GM12878 (cell line): ENCODE measurements at regions not wholly inside any gene's neighbourhood (a gene's known extent, or its start where the extent isn't known, plus 50 kb on each side); places are given as distances from the start of the nearest gene placed in this dataset.
A peak's percentile ranks its signal among the peaks of the same experiment; 100 is the strongest.

Source experiments
- ATAC-seq: fragments of 200-7000 bp; cut with Tn5 transposase; 3 replicates; pipeline ENCODE4 v1.9.1; 2020; ENCODE audit warnings: mild to moderate bottlenecking, moderate library complexity
- BruUV-seq: library from RNA; stranded (reverse); fragments of 400-500 nt; replicated peaks from 2 replicates; lab custom pipeline; 2021; lab: Mats Ljungman, UMichigan
- CTCF ChIA-PET: fragments of 300-600 bp; sonication (Branson Sonifier 250); formaldehyde crosslinking; extraction: SDS; loops from one replicate; lab custom pipeline; 2021; ENCODE audit warnings: inconsistent platforms; lab: Yijun Ruan, JAX
- POLR2A ChIA-PET: fragments of 350-600 bp; formaldehyde crosslinking; extraction: SDS; loops from one replicate; lab custom pipeline; 2021; ENCODE audit warnings: inconsistent platforms; lab: Charles Lee
- RAD21 ChIA-PET: fragments of 300-600 bp; sonication (Branson Sonifier 250); formaldehyde crosslinking; loops from one replicate; lab custom pipeline; 2023; ENCODE audit warnings: antibody characterized with exemption; ENCODE audit not compliant: unreplicated experiment; lab: Charles Lee
- SMC1A ChIA-PET: fragments of 300-600 bp; sonication (Branson Sonifier 250); formaldehyde crosslinking; loops from one replicate; lab custom pipeline; 2023; ENCODE audit not compliant: unreplicated experiment, uncharacterized antibody; lab: Charles Lee
- DNase-seq: peaks from one replicate; pipeline ENCODE4 v3.0.0-alpha.2; 2011; ENCODE audit warnings: low read depth, low spot score
- FAIRE-seq: peaks from 3 replicates; lab custom pipeline; 2011; peaks lifted over from hg19 to GRCh38; lab: Jason Lieb, UNC
- H2AFZ ChIP-seq: 2 replicates; pipeline ENCODE4 v1.6.0; 2011; ENCODE audit warnings: low read depth, low read length, control low read depth; ENCODE audit not compliant: control insufficient read depth
- H3K27ac ChIP-seq: 2 replicates; pipeline ENCODE4 v1.5.1; 2011; ENCODE audit warnings: control low read depth; ENCODE audit not compliant: control insufficient read depth, insufficient read depth
- H3K27me3 ChIP-seq, 2 experiments: replicated peaks in 1 of 2; 2 replicates each; pipeline versions ENCODE4 v1.6.0 to v1.6.1; 2011; ENCODE audit warnings: low read length in 1 of 2; ENCODE audit not compliant: control insufficient read depth in 2 of 2, insufficient read depth in 2 of 2
- H3K36me3 ChIP-seq, 2 experiments: 2 replicates each; pipeline ENCODE4 v1.5.1; 2011; ENCODE audit warnings: low read length in 1 of 2; ENCODE audit not compliant: control insufficient read depth in 2 of 2, insufficient read depth in 2 of 2
- H3K4me1 ChIP-seq: 2 replicates; pipeline ENCODE4 v1.6.1; 2011; ENCODE audit warnings: mild to moderate bottlenecking, low read length, moderate library complexity, mixed read lengths; ENCODE audit not compliant: control insufficient read depth, insufficient read depth
- H3K4me2 ChIP-seq: 2 replicates; pipeline ENCODE4 v1.6.0; 2011; ENCODE audit warnings: control low read depth; ENCODE audit not compliant: control insufficient read depth, insufficient read depth
- H3K4me3 ChIP-seq: fragments of 200-600 bp; sonication (generic); 2 replicates; pipeline ENCODE4 v1.5.1; 2016
- H3K79me2 ChIP-seq: 2 replicates; pipeline ENCODE4 v1.6.0; 2011; ENCODE audit warnings: low read length; ENCODE audit not compliant: control insufficient read depth, insufficient read depth
- H3K9ac ChIP-seq: 2 replicates; pipeline ENCODE4 v1.8.0; 2011; ENCODE audit warnings: low read length, control low read depth, mixed read lengths; ENCODE audit not compliant: control insufficient read depth, insufficient read depth
- H3K9me3 ChIP-seq: replicated peaks from 3 replicates; pipeline ENCODE4 v1.5.1; 2011; ENCODE audit warnings: mild to moderate bottlenecking, low read length; ENCODE audit not compliant: control insufficient read depth, insufficient read depth
- H4K20me1 ChIP-seq: 2 replicates; pipeline ENCODE4 v1.6.0; 2011; ENCODE audit not compliant: control insufficient read depth, insufficient read depth
- ASH2L ChIP-seq: fragments of 300-600, 200-600 bp; sonication (generic); IDR thresholded peaks from 2 replicates; pipeline ENCODE4 v1.6.1; 2017; ENCODE audit warnings: low read depth, mild to moderate bottlenecking, borderline replicate concordance
- BACH1 ChIP-seq: fragments of 450-650 bp; IDR thresholded peaks from 2 replicates; pipeline ENCODE4 v1.6.1; 2017; ENCODE audit warnings: mild to moderate bottlenecking, borderline replicate concordance
- BHLHE40 ChIP-seq, 2 experiments: fragments of 450-650 bp in 1 of 2; IDR thresholded peaks; 2 replicates each; pipeline ENCODE4 v1.6.1; 2011 to 2017; ENCODE audit warnings: low read depth in 2 of 2, borderline replicate concordance in 1 of 2, improper control_type of control experiment in 1 of 2, low read length in 1 of 2, mild to moderate bottlenecking in 1 of 2
- E2F4 ChIP-seq: IDR thresholded peaks from 2 replicates; pipeline ENCODE4 v1.6.1; 2012; ENCODE audit warnings: low read depth, low read length, improper control_type of control experiment
- EGR1 ChIP-seq, 2 experiments: IDR thresholded peaks; 1 replicate in 1 of 2; 2 replicates in 1 of 2; pipeline ENCODE4 v1.6.1; 2011 to 2012; ENCODE audit warnings: low read depth in 2 of 2, low read length in 2 of 2, borderline replicate concordance in 1 of 2, mild to moderate bottlenecking in 1 of 2, moderate library complexity in 1 of 2
- IKZF1 ChIP-seq: fragments of 450-650 bp; conservative IDR thresholded peaks from 2 replicates; pipeline ENCODE4 v1.6.1; 2017; ENCODE audit warnings: antibody characterized with exemption, mild to moderate bottlenecking
- MAX ChIP-seq: IDR thresholded peaks from 2 replicates; pipeline ENCODE4 v1.6.1; 2012; ENCODE audit warnings: low read depth, low read length, improper control_type of control experiment
- MXI1 ChIP-seq: fragments of 150-350 bp; IDR thresholded peaks from 2 replicates; pipeline ENCODE4 v1.6.1; 2011; ENCODE audit warnings: low read depth, mild to moderate bottlenecking, inconsistent platforms, low read length, improper control_type of control experiment
- NR2F1 ChIP-seq: fragments of 450-650 bp; conservative IDR thresholded peaks from 2 replicates; pipeline ENCODE4 v1.6.1; 2017; ENCODE audit warnings: mild to moderate bottlenecking
- SUZ12 ChIP-seq: fragments of 200-600 bp; sonication (generic); IDR thresholded peaks from one replicate; pipeline ENCODE4 v1.6.1; 2018; ENCODE audit warnings: antibody characterized with exemption, mild to moderate bottlenecking; ENCODE audit not compliant: unreplicated experiment
- TCF3 ChIP-seq: IDR thresholded peaks from 2 replicates; pipeline ENCODE4 v1.6.1; 2012; ENCODE audit warnings: low read depth, mild to moderate bottlenecking, low read length, borderline replicate concordance; ENCODE audit not compliant: insufficient read depth
- ZNF274 ChIP-seq: IDR thresholded peaks from one replicate; pipeline ENCODE4 v1.8.0; 2011; ENCODE audit not compliant: insufficient read length, insufficient read depth
- ZZZ3 ChIP-seq: IDR thresholded peaks from 2 replicates; pipeline ENCODE4 v1.6.1; 2011; ENCODE audit warnings: low read depth; ENCODE audit not compliant: control insufficient read depth, insufficient read length
- WGBS: methylation state at CpG from one replicate; pipeline ENCODE4 v1.1.6; 2016; ENCODE audit warnings: low lambda C conversion rate; ENCODE audit not compliant: insufficient replicate concordance, insufficient coverage; ENCODE audit errors: missing lambda C conversion rate; 5-methylcytosine and 5-hydroxymethylcytosine counted together
- in situ Hi-C: fragments of 300-500 bp; cut with MboI; formaldehyde crosslinking; loops from 9 replicates; pipeline ENCODE4 v1.14.3; 2018; ENCODE audit warnings: mixed read lengths
- intact Hi-C: fragments of 100-400 bp; cut with micrococcal nuclease; formaldehyde crosslinking; loops from one replicate; pipeline ENCODE4 v1.14.2; 2022; ENCODE audit not compliant: unreplicated experiment
- TF ChIP-seq, protein P1 (sequence below), 3 experiments: IDR thresholded peaks in 2 of 3; conservative IDR thresholded peaks in 1 of 3; 2 replicates each; pipeline ENCODE4 v1.5.1; 2011; ENCODE audit warnings: low read depth in 3 of 3, low read length in 3 of 3, mild to moderate bottlenecking in 3 of 3, control low read depth in 2 of 3, moderate library complexity in 2 of 3, inconsistent platforms in 1 of 3, mixed read lengths in 1 of 3; ENCODE audit not compliant: control insufficient read depth in 2 of 3, insufficient read depth in 1 of 3; ENCODE audit errors: extremely low read depth in 1 of 3

- 1% methylated on average over 77 of the region's 103 CpGs for WGBS
- ATAC-seq (peak; percentile 10), FAIRE-seq (no peak), DNase-seq (no peak)
- Histone ChIP-seq H2AFZ (peak overlapping the region; percentile 3), H3K4me1 (peaks cover 15% of the 10 kb centered on the region), H4K20me1 (no peaks in the 10 kb centered on the region), H3K79me2 (peaks cover 53% of the 10 kb centered on the region), H3K36me3 (no peaks in the 10 kb centered on the region), H3K9me3 (no peaks in the 10 kb centered on the region), H3K4me2 (peak overlapping the region; percentile 51), H3K27ac (peak overlapping the region; percentile 80), H3K27me3 (no peaks in the 10 kb centered on the region), H3K4me3 (peak overlapping the region; percentile 84), H3K9ac (peak overlapping the region; percentile 80)
- SMC1A ChIA-PET, result interaction anchor here (0.6 to 9.6 kb wide), 15 partner anchors 9 to 1836 kb away, joined by 3 to 109 read pairs (median 6); partner anchors contain the start of gene ULK4
- intact Hi-C loops, result loop anchor here (2.0 to 5.0 kb wide), 5 partner anchors 33 to 178 kb away; partner anchors contain the start of gene ULK4
- POLR2A ChIA-PET, result interaction anchor here (1.3 to 4.8 kb wide), 5 partner anchors 12 to 84 kb away, joined by 4 to 50 read pairs (median 7); partner anchors contain the start of gene ULK4
- CTCF ChIA-PET, result interaction anchor here (0.8 to 2.9 kb wide), 9 partner anchors 12 to 814 kb away, joined by 3 to 22 read pairs (median 9); partner anchors contain the start of gene CTNNB1
- in situ Hi-C loops, result no loop called here
- no TSS peak for BruUV-seq
- RAD21 ChIA-PET, result interaction anchor here (0.8 to 4.4 kb wide), 15 partner anchors 11 to 109 kb away, joined by 3 to 34 read pairs (median 4); no protein-coding TSS in a partner anchor
- TF ChIP-seq ZZZ3, result no peak
- peak in 1 of 2 experiments; percentile 63; a peak in 1 of 3 replicates for TF ChIP-seq EGR1 (IDR thresholded peaks at IDR 0.05; ENCODE audit: borderline replicate concordance in 1 of 2, low read depth in 2 of 2, low read length in 2 of 2)
- TF ChIP-seq ZNF274, result no peak
- peak; percentile 51; the same call in 1 of the 2 replicates for TF ChIP-seq IKZF1
- no peak for TF ChIP-seq E2F4
- peak; percentile 49 for TF ChIP-seq MXI1
- no peak for TF ChIP-seq ASH2L
- TF ChIP-seq TCF3, result 0 out of 2 replicates have a peak, but pooled peaks have one; percentile 7
- peak; percentile 58; the same call in 1 of the 2 replicates for TF ChIP-seq BACH1
- peak; percentile 38; the same call in 1 of the 2 replicates for TF ChIP-seq NR2F1
- TF ChIP-seq, protein P1, sequence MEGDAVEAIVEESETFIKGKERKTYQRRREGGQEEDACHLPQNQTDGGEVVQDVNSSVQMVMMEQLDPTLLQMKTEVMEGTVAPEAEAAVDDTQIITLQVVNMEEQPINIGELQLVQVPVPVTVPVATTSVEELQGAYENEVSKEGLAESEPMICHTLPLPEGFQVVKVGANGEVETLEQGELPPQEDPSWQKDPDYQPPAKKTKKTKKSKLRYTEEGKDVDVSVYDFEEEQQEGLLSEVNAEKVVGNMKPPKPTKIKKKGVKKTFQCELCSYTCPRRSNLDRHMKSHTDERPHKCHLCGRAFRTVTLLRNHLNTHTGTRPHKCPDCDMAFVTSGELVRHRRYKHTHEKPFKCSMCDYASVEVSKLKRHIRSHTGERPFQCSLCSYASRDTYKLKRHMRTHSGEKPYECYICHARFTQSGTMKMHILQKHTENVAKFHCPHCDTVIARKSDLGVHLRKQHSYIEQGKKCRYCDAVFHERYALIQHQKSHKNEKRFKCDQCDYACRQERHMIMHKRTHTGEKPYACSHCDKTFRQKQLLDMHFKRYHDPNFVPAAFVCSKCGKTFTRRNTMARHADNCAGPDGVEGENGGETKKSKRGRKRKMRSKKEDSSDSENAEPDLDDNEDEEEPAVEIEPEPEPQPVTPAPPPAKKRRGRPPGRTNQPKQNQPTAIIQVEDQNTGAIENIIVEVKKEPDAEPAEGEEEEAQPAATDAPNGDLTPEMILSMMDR (IDR thresholded peaks at IDR 0.05 in 2 of 3, conservative IDR thresholded peaks at IDR 0.05 in 1 of 3; ENCODE audit: control insufficient read depth in 2 of 3, extremely low read depth in 1 of 3, insufficient read depth in 1 of 3, low read depth in 3 of 3, low read length in 3 of 3), result peak in 1 of 3 experiments; percentile 15; a peak in 1 of 6 replicates
- TF ChIP-seq SUZ12, result no peak
- peak in 1 of 2 experiments; percentile 52; a peak in 1 of 4 replicates for TF ChIP-seq BHLHE40 (IDR thresholded peaks at IDR 0.05; ENCODE audit: borderline replicate concordance in 1 of 2, low read depth in 2 of 2, low read length in 1 of 2)
- TF ChIP-seq MAX, result 0 out of 2 replicates have a peak, but pooled peaks have one; percentile 8
Observed at GRCh38 chr3:42013691-42014457, 52.0 kb upstream of the ULK4 start.
